RKO (cell line): ENCODE measurements at regions not wholly inside any gene's neighbourhood (a gene's known extent, or its start where the extent isn't known, plus 50 kb on each side); places are given as distances from the start of the nearest gene placed in this dataset.
"Not testable (repeated sequence)": the region's sequence is repeated elsewhere in the genome, so short reads cannot be mapped to it uniquely, and the experiment has no call there.

Experiments
- DNase-seq: peaks from one replicate; pipeline ENCODE4 v3.0.0-alpha.2; 2016; ENCODE audit warnings: low spot score

DNA sequence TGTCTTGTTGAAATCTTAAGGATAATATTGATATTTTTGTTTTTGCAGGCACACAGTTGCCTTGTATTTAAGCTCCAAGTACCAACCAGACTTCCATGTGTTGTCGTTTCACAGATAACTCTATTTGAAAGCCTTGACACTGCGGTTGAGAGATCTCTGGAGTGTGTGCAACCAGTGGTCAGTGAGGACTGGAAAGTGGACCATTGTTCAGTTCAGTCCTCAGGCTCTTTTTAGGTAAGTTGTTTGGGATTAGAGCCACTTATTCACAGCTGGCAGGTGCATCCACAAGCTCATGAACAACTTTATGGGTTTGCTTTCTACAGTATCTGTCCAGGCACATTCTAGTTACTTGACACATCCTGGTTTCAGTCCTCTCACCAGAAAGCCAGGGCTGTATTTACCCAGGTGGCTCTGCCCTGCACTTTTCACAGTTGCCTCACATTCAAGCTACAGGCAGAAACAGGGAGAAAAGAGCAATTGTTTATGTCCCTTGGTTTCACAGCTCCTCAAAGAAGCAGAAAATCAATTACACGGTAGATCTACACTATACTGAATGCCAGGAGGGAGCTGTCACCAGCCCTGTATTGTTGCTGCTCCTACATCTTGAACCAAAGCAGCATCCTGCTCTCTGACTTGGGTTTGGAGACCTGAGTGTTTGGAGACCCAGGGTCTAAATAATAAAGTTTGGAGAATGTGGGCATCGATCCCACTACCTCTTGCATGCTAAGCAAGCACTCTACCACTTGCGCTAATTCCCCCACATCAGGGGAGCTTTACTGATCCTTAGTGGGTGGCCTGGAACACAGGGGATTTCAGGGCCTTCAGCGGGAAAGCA lies 543.3 kb downstream of the PRIM2 start:
- not testable (repeated sequence) for DNase-seq

DNA sequence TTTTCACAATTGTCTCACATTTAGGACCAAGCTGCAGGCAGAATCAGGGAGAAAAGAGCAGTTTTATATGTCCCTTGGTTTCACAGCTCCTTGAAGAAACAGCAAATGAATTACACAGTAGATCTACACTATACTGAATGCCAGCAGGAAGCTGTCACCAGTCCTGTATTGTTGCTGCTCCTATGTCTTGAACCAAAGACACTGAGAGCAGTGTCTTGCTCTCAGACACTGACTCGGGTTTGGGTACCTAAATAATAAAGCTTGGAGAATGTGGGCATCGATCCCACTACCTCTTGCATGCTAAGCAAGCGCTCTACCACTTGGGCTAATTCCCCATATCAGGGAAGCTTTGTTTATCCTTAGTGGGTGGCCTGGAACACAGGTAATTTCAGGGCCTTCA lies 552.7 kb downstream of the PRIM2 start:
- not testable (repeated sequence) for DNase-seq

DNA sequence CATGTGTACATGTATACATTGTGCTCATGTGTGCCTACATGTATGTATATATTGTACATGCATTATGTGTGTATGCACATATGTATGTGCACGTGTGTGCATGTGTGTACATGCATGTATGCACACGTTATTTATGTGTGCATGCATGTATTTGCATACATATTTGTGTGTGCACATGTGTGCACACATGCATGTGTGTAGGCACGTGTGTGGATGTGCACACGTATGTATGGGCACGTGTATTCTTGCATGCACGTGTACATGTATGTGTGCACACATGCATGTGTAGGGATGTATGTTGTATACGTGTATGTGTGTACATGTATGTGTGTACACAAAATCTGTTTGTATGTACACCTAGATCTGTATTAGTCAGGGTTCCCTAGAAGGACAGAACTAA lies 556.0 kb downstream of the PRIM2 start:
- DNase-seq: not testable (repeated sequence)

DNA sequence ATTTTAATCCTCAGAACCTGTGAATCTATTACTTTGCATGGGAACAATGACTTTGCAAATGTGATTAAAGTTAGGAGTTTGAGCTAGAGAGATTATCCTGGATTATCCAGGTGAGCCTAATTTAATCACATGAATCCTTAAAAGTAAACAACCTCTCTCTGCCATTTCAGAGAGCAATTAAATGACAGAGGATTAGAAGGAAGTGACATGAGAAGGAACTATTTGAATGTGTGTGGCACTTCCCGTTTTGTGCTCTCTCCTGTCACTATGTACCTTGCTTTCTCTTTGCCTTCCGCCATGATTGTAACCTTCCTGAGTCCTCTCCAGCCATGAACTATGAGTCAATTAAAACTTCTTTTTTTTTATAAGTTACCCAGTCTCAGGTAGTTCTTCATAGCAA lies 559.2 kb downstream of the PRIM2 start:
- DNase-seq: not testable (repeated sequence)

DNA sequence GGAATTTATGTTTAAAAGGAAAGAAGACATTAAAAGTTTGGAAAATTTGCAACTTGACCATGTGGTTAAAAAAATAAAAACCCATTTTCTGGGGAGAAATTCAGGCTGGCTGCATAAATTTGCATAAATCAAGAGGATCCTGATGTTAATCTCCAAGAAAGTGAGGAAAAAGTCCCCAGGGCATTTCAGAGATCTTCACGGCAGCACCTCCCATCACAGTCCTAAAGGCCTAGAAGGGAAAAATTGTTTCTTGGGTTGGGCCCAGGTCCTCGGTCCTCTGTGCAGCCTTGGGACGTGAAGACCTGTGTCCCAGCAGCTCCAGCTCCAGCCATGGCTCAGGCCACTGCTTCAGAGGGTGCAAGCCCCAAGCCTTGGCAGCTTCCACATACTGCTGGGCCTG lies 560.3 kb downstream of the PRIM2 start:
- not testable (repeated sequence) for DNase-seq

DNA sequence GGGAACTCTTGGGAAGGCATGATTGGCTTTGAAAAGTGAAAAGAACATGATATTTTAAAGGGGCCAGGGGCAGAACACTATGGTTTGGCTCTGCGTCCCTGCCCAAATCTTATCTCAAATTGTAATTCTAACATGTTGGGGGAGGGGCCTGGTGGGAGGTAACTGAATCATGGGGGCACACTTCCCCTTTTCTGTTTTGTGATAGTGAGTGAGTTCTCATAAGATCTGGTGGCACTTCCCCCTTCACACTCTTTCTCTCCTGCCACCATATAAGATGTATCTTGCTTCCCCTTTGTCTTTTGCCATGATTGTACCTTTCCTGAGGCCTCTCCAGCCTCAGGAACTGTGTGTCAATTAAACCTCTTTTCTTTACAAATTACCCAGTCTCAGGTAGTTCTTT lies 561.4 kb downstream of the PRIM2 start:
- not testable (repeated sequence) for DNase-seq

DNA sequence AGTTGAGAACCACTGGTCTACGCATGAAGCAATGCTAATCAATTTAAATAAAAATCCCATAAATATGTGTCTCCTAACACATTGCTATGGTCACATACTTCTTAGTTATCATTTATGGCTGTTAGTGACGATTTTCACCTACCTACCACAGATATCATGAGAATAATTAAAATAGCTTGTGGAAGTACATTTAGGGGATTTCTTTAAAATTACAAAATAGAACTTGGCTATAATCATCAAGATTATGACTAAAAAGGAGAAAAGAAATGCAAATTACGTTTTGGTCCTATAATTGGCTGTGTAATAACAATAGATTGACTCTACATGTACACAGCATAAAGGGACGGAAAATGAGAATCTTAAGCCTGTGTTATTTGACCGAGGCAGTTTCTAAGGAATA lies 581.4 kb downstream of the PRIM2 start:
- DNase-seq: not testable (repeated sequence)

DNA sequence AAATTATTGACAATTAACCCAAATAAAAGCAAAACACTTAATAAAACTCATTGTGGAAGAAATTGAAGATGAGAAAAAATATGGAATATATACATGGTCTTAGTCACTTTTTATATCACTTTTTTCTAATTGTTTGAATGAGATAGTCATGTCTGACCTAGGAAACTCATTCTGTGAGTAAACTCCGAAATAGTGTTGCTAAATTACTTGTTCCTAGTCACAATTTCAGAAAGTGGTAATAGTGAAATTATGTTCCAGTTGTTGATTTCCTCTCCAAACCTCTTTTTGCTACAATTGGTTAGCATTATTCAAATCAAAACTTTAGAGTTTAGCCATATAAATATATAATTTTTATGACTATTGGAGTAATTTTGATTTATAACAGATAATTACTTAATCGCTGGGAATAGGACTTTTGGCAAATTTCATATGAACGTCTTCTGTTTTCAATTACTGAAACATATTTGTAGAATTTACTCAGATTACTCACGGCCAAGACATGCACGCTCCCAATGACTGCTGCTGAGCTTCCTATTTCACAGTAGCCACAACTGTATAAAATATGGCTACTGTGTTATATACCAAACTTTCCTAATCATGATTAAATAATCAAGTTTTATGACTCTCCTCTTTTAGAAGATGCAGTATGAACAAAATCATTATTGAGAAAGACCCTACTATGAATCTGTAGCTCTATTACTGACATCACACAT lies 583.4 kb downstream of the PRIM2 start:
- DNase-seq: not testable (repeated sequence)

DNA sequence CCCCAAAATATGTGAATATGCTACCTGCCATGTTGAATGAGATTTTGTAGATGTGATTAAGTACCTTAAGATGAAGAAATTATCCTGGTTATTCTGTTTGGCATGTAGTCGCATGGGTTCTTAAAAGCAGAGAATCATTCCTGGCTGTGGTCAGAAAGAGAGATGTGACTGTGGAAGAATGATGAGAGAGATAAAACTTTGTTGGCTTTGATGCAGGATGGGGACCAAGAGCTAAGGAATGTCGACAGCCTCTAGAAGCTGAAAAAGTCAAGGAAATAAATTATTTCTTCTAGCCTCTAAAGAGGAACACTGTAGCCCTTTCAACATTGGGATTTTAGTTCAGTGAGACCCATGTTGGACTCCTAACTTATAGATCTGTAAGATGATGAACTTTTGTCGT lies 584.0 kb downstream of the PRIM2 start:
- not testable (repeated sequence) for DNase-seq

DNA sequence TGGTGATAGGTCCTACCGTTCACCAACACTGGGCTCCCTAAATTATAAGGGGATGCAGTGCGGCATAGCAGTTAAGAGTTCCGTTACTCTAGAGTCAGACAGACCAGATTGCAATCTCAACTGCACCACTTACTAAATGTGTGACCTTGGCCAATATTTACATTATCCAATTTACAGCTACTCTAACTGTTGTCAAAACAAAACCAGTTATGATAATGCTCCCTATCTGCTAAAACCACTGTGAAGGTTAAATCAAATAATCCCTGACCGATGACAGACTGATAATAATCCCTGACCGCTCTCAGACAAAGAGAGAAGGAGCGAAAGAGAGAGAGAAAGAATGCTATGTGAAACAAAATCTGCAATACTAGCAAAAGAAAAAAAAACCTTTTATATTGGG lies 586.9 kb downstream of the PRIM2 start:
- DNase-seq: not testable (repeated sequence)

DNA sequence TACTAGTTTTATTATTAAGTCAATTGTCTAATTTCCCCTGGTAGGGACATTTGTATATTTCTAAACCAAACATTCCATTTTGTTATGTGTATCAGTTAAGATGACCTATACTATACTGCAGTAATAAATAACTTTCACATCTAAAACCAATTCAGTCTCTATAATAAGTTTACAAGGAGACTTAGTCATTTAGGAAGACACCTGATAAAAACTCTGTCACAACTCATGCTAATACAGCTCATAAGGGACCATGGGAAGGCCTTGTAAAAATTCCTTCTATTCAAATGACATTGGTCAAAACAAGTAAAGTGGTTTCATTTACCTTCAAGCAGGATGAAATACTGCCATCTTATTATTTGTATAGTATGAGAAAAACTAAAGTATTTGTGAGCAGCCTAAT lies 597.9 kb downstream of the PRIM2 start:
- DNase-seq: not testable (repeated sequence)

DNA sequence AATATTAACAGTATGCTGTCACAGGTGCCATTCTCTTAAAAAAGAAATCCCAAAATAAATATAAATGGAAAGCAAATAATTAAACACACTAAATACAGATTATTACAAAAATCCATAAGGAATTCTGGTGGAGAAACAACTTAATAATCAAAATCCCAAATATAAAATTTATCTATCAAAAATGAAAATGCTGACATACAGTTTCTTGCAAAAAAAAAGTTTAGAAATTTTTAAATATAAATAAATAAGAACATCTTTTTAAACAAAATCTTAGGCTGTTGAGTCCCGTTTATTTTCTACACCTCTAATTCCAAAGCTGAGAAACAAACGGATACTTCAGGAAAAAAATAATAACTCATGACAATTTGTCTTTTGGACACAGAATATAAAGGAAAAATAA lies 625.5 kb downstream of the PRIM2 start:
- not testable (repeated sequence) for DNase-seq

DNA sequence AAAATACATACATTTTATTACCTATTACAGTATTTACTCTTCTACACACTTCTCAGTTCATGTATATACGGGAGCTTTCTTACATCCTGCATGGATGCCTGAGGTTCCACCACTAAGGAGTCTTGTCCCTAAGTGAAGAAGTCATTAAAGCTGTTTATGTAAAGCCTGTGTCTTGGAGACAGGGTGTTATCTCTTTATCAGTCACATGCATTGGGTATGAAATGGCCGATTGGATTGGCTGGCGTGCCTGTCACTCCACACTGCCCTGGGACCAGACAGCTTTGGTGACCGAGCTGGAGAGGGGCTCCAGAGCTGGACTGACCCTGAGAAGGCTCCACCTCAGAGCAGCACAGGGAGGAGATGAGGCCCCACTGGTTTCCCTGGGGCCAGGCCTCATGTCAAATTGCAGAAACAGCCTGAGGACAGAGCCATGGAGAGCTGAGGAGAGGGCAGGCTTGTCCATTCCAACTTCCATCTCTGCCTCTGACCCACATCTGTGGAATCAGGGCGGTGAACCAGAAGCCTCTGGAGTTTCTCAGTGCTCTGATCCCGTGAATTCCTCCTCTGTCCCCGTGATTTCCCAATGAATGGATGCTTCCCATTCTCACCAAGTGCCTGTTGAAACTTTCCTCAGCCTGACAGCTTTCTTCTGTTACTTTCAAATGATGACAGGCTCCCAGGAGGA lies 628.8 kb downstream of the PRIM2 start:
- not testable (repeated sequence) for DNase-seq

DNA sequence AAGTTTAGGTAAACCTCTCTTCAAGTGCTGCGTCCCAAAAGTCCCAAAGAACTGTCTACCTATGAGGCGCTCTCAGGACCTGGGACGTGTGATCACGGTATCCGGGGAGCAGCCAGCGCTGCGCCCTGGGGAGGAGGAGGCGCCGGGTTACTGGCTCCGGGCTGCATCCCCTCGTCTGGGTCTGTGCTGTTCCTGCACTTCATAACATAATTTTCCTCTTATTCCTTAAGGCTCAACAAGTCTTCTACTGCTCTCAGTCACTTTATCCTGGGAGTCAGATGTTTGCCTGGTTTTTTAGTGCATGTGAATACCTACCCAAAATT lies 629.3 kb downstream of the PRIM2 start:
- not testable (repeated sequence) for DNase-seq

DNA sequence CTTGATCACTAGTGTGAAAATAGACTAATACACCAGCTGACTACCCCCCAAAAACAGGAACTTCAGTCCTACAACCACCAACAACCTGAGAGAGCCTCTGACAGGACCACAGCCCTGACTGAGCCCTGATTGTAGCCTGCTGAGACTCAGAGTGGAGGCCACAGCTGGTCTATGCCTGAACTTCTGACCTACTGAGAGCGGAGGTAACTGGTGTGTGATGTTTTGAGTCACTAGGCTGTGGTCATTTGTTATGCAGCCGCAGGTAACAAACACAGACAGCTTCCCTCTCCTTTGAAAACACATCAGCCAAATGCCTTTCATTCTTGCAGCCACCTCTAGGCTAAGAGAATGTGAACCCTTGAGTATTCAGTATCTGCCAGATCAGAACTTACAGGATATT lies 631.1 kb downstream of the PRIM2 start:
- DNase-seq: not testable (repeated sequence)

DNA sequence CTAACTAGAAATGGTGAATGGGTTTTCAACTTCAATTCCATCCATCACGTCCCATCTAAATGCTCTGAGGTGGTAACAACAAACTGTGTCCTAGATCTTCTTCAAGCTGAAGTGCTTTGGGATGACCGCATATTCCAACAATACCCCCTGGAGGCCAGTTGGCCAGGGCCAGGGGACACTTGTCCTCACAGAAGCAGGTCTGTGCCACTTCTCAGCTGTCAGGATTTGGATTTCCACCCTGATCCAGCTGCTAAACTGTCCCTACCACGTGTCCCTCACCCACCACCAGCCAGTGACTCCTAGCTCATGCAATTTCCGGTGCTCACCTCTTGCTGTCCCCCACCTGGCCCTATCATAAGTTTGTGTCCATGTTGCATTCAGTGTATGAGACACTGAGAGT lies 633.0 kb downstream of the PRIM2 start:
- not testable (repeated sequence) for DNase-seq

DNA sequence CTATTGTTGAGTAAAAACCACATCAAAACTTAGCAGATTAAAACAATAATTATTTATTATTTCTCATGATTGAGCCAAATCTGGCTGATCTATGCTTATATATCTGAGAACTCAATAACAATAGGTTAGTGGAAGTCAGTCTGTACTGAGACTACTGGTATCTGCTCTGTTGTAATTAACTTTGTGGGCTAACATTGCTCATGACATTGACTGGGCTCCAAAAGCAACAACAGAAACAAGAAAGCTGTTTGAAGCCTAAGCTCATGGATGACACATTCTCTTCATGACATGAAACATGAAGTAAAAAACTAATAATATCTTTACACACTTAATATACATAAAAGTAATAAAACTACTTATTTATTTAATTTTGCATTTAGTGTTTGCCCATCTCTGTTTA lies 649.3 kb downstream of the PRIM2 start:
- DNase-seq: not testable (repeated sequence)

DNA sequence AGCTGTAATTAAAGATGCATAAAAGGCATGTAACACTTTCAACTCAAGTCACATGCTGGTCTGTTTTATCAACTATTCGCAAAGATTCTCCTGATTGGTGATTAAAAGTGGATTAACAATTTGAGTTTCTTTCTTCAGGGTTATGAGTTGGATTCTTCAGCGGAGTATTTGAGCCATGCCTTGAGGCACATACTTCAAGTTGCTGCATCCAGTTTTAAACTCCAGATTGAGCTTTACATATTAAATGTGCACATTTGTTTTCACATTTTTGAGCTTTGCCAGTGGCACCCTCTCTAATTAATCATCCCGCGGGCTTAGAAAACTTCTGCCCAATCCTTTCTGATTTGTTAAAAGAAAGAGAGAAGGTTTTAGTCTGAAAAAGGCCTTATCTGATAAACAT lies 654.5 kb downstream of the PRIM2 start:
- not testable (repeated sequence) for DNase-seq

DNA sequence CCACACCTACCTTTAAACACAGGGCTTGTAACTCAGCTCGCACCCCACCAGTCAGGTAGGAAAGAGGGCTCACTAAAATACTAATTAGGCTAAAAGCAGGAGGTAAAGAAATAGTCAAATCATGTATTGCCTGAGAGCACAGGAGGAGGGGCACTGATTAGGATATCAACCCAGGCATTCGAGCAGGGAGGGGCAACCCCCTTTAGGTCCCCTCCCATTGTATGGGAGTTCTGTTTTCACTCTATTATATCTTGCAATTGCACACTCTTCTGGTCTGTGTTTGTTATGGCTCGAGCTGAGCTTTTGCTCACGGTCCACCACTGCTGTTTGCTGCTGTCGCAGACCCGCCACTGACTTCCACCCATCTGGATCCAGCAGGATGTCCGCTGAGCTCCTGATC lies 657.2 kb downstream of the PRIM2 start:
- no peak for DNase-seq

DNA sequence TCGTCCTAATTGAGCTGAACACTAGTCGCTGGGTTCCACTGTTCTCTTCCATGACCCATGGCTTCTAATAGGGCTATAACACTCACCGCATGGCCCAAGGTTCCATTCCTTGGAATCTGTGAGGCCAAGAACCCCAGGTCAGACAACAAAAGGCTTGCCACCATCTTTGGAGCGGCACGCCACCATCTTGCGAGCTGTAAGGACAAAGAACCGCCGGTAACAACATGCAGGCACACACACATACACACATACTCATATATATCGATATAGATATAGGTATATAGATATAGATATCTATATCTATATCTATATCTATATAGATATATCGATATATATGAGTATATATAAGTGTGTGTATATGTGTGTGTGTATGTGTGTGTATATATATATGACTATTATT lies 657.7 kb downstream of the PRIM2 start:
- DNase-seq: not testable (repeated sequence)

DNA sequence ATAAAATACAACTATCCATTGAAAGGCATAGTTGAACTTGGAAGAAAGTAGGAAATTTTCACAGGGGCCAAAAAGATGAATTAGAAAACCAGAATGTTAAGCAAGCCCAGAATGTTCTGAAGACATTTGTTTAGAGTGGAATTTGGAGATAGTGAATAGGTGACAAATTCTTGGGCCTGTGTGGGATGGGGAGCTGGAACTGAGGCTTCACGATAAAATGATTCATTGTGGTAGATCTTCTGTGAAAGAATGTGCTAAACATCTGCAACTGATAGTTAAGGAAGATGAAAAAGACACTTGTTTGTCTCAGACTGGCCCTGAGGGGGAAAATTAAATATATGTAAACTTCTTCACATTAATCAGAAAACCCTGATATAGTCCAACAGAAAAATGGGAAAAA lies 658.9 kb downstream of the PRIM2 start:
- not testable (repeated sequence) for DNase-seq

DNA sequence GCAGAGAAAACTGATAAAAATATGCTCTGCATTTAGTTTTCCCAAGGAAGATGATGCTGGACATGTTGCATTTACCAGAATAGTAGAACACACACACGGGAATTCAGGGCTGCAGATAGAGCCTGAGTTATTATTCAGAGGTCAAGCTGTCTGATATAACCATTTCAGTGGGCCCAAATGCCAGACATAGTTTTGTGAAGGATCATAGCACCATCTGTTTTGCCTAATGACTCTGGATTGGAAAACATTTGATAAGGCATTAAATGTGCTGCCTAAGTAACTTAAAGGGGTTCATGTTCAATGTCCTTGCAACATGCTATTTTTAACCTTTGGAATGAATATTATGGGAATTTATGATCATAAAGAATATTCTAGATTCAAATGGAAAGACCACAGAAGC lies 666.2 kb downstream of the PRIM2 start:
- not testable (repeated sequence) for DNase-seq

DNA sequence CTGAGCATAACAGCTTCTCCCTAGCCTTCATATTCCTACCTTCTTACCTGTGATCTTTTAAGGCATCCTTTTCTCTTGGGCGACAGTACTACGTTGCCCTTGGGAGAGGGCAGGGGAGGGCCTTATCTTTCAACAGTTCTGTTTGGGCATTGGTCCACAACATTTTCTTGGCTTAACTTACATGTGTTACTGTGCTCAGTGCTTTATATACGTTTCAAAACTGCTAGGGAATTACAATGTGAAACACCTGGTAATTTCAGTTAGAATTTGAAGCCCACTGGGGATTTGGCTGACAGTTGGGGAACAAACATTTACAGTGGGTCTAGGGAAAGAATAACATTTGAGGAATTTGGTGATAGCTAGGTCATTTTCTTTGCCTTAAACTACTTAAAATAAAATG lies 667.1 kb downstream of the PRIM2 start:
- not testable (repeated sequence) for DNase-seq
